HepG2 (cell line): ENCODE measurements at regions not wholly inside any gene's neighbourhood (a gene's known extent, or its start where the extent isn't known, plus 50 kb on each side); places are given as distances from the start of the nearest gene placed in this dataset.

Experiments used
- ELF3 ChIP-seq: IDR thresholded peaks from 2 replicates; pipeline ENCODE4 v1.6.1; 2016; ENCODE audit warnings: missing genetic modification reagents, missing compliant biosample characterization
- GLI4 ChIP-seq: sonication (generic); formaldehyde crosslinking; IDR thresholded peaks from 2 replicates; pipeline ENCODE4 v1.5.1; 2020; ENCODE audit warnings: missing genetic modification reagents, mild to moderate bottlenecking, moderate library complexity, borderline replicate concordance
- SP140L ChIP-seq: sonication (generic); formaldehyde crosslinking; IDR thresholded peaks from 2 replicates; pipeline ENCODE4 v1.4.0; 2020; ENCODE audit warnings: missing genetic modification reagents, borderline replicate concordance
- TF ChIP-seq, protein P1 (sequence below): sonication (generic); formaldehyde crosslinking; IDR thresholded peaks from 2 replicates; pipeline ENCODE4 v1.5.0; 2020; ENCODE audit warnings: mild to moderate bottlenecking, missing genetic modification reagents, borderline replicate concordance
- TF ChIP-seq, protein P2 (sequence below): IDR thresholded peaks from 2 replicates; pipeline ENCODE4 v1.6.1; 2016
- TF ChIP-seq, protein P3 (sequence below): sonication (generic); formaldehyde crosslinking; IDR thresholded peaks from 2 replicates; pipeline ENCODE4; 2020; ENCODE audit warnings: missing genetic modification reagents, mild to moderate bottlenecking, borderline replicate concordance
- TF ChIP-seq, protein P4 (sequence below): sonication (generic); formaldehyde crosslinking; IDR thresholded peaks from 2 replicates; pipeline ENCODE4 v1.5.1; 2020; ENCODE audit warnings: mild to moderate bottlenecking, missing genetic modification reagents, borderline replicate concordance
- TF ChIP-seq, protein P5 (sequence below): sonication (generic); formaldehyde crosslinking; IDR thresholded peaks from 2 replicates; pipeline ENCODE4 v1.5.0; 2020; ENCODE audit warnings: mild to moderate bottlenecking, missing genetic modification reagents
- TF ChIP-seq, protein P6 (sequence below): sonication (generic); formaldehyde crosslinking; IDR thresholded peaks from 2 replicates; pipeline ENCODE4 v1.8.0; 2023; ENCODE audit warnings: mild to moderate bottlenecking, missing genetic modification reagents

DNA sequence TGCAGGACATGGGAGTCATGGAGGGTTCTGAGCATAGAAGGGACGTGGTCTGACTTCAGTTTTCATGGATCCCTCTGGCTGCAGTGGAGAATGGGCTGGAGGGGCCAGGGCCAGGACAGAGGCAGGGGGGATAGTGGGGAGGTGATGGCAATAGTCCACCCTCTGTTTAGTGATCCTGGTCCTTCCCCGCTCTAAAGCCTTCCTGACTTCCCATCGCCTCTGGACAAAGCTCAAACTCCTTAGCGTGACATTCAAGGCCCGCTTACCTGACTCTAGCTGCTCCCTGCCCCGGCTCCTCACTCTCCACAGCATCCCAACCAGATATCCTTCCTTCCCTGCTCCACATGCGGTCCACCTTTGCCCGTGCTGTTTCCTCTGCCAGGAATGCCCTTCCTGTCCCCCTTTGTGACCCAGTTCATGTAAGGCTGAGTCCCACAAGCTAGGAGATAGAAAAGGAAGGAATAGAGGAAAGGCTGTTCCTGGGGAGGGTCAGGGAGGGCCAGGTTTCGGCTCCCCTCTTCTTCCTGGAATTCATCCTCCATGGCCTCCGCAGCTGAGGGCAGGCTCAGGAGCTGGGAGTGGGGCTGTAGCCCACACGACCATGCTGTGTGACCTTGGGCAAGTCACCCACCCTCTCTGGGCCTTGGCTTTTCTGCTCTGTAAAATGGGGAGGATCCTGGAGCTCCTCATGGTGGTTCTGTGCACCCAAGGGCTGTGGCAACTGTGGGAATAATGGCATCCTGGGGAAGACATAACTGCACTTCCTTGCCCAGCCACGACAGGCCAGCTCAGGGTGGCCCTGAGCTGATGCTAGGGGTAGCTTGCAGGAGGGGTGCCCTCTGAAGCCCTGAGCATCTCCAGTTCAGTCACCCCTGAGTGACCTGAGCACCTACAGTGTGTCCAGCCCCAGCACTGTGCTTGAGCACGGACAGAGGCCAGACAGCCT, 116.1 kb downstream of the CEBPB start (continued):
- TF ChIP-seq, protein P1, sequence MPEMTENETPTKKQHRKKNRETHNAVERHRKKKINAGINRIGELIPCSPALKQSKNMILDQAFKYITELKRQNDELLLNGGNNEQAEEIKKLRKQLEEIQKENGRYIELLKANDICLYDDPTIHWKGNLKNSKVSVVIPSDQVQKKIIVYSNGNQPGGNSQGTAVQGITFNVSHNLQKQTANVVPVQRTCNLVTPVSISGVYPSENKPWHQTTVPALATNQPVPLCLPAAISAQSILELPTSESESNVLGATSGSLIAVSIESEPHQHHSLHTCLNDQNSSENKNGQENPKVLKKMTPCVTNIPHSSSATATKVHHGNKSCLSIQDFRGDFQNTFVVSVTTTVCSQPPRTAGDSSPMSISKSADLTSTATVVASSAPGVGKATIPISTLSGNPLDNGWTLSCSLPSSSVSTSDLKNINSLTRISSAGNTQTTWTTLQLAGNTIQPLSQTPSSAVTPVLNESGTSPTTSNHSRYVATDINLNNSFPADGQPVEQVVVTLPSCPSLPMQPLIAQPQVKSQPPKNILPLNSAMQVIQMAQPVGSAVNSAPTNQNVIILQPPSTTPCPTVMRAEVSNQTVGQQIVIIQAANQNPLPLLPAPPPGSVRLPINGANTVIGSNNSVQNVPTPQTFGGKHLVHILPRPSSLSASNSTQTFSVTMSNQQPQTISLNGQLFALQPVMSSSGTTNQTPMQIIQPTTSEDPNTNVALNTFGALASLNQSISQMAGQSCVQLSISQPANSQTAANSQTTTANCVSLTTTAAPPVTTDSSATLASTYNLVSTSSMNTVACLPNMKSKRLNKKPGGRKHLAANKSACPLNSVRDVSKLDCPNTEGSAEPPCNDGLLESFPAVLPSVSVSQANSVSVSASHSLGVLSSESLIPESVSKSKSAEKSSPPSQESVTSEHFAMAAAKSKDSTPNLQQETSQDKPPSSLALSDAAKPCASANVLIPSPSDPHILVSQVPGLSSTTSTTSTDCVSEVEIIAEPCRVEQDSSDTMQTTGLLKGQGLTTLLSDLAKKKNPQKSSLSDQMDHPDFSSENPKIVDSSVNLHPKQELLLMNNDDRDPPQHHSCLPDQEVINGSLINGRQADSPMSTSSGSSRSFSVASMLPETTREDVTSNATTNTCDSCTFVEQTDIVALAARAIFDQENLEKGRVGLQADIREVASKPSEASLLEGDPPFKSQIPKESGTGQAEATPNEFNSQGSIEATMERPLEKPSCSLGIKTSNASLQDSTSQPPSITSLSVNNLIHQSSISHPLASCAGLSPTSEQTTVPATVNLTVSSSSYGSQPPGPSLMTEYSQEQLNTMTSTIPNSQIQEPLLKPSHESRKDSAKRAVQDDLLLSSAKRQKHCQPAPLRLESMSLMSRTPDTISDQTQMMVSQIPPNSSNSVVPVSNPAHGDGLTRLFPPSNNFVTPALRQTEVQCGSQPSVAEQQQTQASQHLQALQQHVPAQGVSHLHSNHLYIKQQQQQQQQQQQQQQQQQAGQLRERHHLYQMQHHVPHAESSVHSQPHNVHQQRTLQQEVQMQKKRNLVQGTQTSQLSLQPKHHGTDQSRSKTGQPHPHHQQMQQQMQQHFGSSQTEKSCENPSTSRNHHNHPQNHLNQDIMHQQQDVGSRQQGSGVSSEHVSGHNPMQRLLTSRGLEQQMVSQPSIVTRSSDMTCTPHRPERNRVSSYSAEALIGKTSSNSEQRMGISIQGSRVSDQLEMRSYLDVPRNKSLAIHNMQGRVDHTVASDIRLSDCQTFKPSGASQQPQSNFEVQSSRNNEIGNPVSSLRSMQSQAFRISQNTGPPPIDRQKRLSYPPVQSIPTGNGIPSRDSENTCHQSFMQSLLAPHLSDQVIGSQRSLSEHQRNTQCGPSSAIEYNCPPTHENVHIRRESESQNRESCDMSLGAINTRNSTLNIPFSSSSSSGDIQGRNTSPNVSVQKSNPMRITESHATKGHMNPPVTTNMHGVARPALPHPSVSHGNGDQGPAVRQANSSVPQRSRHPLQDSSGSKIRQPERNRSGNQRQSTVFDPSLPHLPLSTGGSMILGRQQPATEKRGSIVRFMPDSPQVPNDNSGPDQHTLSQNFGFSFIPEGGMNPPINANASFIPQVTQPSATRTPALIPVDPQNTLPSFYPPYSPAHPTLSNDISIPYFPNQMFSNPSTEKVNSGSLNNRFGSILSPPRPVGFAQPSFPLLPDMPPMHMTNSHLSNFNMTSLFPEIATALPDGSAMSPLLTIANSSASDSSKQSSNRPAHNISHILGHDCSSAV: no peak
- TF ChIP-seq, protein P2, sequence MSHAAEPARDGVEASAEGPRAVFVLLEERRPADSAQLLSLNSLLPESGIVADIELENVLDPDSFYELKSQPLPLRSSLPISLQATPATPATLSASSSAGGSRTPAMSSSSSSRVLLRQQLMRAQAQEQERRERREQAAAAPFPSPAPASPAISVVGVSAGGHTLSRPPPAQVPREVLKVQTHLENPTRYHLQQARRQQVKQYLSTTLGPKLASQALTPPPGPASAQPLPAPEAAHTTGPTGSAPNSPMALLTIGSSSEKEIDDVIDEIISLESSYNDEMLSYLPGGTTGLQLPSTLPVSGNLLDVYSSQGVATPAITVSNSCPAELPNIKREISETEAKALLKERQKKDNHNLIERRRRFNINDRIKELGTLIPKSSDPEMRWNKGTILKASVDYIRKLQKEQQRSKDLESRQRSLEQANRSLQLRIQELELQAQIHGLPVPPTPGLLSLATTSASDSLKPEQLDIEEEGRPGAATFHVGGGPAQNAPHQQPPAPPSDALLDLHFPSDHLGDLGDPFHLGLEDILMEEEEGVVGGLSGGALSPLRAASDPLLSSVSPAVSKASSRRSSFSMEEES (CRISPR knock-in tag): no peak
- TF ChIP-seq, protein P3, sequence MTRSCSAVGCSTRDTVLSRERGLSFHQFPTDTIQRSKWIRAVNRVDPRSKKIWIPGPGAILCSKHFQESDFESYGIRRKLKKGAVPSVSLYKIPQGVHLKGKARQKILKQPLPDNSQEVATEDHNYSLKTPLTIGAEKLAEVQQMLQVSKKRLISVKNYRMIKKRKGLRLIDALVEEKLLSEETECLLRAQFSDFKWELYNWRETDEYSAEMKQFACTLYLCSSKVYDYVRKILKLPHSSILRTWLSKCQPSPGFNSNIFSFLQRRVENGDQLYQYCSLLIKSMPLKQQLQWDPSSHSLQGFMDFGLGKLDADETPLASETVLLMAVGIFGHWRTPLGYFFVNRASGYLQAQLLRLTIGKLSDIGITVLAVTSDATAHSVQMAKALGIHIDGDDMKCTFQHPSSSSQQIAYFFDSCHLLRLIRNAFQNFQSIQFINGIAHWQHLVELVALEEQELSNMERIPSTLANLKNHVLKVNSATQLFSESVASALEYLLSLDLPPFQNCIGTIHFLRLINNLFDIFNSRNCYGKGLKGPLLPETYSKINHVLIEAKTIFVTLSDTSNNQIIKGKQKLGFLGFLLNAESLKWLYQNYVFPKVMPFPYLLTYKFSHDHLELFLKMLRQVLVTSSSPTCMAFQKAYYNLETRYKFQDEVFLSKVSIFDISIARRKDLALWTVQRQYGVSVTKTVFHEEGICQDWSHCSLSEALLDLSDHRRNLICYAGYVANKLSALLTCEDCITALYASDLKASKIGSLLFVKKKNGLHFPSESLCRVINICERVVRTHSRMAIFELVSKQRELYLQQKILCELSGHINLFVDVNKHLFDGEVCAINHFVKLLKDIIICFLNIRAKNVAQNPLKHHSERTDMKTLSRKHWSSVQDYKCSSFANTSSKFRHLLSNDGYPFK (CRISPR knock-in tag): no peak
- TF ChIP-seq, protein P4, sequence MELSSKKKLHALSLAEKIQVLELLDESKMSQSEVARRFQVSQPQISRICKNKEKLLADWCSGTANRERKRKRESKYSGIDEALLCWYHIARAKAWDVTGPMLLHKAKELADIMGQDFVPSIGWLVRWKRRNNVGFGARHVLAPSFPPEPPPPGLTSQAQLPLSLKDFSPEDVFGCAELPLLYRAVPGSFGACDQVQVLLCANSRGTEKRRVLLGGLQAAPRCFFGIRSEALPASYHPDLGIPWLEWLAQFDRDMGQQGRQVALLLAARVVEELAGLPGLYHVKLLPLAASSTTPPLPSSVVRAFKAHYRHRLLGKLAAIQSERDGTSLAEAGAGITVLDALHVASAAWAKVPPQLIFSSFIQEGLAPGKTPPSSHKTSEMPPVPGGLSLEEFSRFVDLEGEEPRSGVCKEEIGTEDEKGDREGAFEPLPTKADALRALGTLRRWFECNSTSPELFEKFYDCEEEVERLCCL (CRISPR knock-in tag): no peak; the same call in 1 of the 2 replicates
- TF ChIP-seq, protein P5, sequence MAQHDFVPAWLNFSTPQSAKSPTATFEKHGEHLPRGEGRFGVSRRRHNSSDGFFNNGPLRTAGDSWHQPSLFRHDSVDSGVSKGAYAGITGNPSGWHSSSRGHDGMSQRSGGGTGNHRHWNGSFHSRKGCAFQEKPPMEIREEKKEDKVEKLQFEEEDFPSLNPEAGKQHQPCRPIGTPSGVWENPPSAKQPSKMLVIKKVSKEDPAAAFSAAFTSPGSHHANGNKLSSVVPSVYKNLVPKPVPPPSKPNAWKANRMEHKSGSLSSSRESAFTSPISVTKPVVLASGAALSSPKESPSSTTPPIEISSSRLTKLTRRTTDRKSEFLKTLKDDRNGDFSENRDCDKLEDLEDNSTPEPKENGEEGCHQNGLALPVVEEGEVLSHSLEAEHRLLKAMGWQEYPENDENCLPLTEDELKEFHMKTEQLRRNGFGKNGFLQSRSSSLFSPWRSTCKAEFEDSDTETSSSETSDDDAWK (CRISPR knock-in tag): no peak
- no peak for TF ChIP-seq GLI4 (CRISPR knock-in tag)
- TF ChIP-seq SP140L: no peak
- peak; percentile 10; the same call in 1 of the 2 replicates for TF ChIP-seq ELF3 (CRISPR knock-in tag)
- TF ChIP-seq, protein P6, sequence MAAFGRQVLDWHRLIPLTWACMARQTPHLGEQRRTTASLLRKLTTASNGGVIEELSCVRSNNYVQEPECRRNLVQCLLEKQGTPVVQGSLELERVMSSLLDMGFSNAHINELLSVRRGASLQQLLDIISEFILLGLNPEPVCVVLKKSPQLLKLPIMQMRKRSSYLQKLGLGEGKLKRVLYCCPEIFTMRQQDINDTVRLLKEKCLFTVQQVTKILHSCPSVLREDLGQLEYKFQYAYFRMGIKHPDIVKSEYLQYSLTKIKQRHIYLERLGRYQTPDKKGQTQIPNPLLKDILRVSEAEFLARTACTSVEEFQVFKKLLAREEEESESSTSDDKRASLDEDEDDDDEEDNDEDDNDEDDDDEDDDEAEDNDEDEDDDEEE (CRISPR knock-in tag): no peak; the same call in 1 of the 2 replicates
